HUES6 (cell line): ENCODE measurements at regions not wholly inside any gene's neighbourhood (a gene's known extent, or its start where the extent isn't known, plus 50 kb on each side); places are given as distances from the start of the nearest gene placed in this dataset.

Experiments
- H3K27ac ChIP-seq: 2 replicates; pipeline ENCODE4 v1.7.0; 2013; ENCODE audit warnings: low read depth, mild to moderate bottlenecking, low read length, inconsistent platforms
- H3K27me3 ChIP-seq: 2 replicates; pipeline ENCODE4 v1.6.1; 2013; ENCODE audit warnings: low read length; ENCODE audit not compliant: control insufficient read depth, insufficient read depth
- H3K36me3 ChIP-seq: 2 replicates; pipeline ENCODE4 v1.6.1; 2013; ENCODE audit warnings: low read length; ENCODE audit not compliant: control insufficient read depth, insufficient read depth
- H3K4me1 ChIP-seq: 2 replicates; pipeline ENCODE4 v1.6.1; 2013; ENCODE audit warnings: low read length; ENCODE audit not compliant: control insufficient read depth, insufficient read depth
- H3K4me3 ChIP-seq: 2 replicates; pipeline ENCODE4 v1.5.1; 2013; ENCODE audit warnings: low read depth, low read length
- H3K9ac ChIP-seq: one replicate; pipeline ENCODE4 v1.6.1; 2013; ENCODE audit warnings: mild to moderate bottlenecking, low read length
- H3K9me3 ChIP-seq: 2 replicates; pipeline ENCODE4 v1.6.1; 2013; ENCODE audit warnings: low read depth, low read length; ENCODE audit not compliant: control insufficient read depth, insufficient read depth

GRCh38 chr18:24968238-24968775 lies 383.7 kb downstream of the ZNF521 start:
- Histone ChIP-seq H3K4me3 (no peak overlapping the region), H3K9me3 (no peaks in the 10 kb centered on the region), H3K36me3 (no peaks in the 10 kb centered on the region), H3K9ac (no peak overlapping the region), H3K27ac (no peak overlapping the region), H3K4me1 (peaks cover 7% of the 10 kb centered on the region; the same call in 1 of the 2 replicates), H3K27me3 (no peaks in the 10 kb centered on the region)

DNA sequence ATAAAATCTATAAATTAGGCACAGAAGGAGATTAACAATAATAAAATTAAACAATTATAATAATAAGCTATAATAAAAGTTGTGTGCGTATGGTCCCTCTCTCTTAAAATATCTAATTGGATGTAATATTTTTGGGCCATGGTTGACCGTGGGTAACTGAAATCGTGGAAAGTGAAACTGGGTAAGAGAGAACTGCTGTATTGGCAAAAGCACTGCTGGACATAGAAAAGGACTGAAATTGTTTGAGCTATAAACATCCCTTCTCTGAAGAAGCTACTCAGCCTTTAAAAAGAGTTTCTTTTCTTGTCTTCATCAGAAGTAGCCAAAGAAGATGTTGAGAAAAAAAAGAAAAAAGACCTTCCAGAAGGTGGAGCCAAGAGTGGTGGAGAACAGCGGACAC lies 379.4 kb downstream of the ZNF521 start:
- Histone ChIP-seq H3K9ac (no peak overlapping the region), H3K36me3 (no peaks in the 10 kb centered on the region), H3K4me1 (peaks cover 5% of the 10 kb centered on the region; the same call in 1 of the 2 replicates), H3K27me3 (no peaks in the 10 kb centered on the region), H3K27ac (no peak overlapping the region), H3K9me3 (no peaks in the 10 kb centered on the region), H3K4me3 (no peak overlapping the region)

- Histone ChIP-seq H3K36me3 (no peaks in the 10 kb centered on the region), H3K9me3 (no peaks in the 10 kb centered on the region), H3K9ac (no peak overlapping the region), H3K4me3 (no peak overlapping the region), H3K4me1 (peaks cover 13% of the 10 kb centered on the region), H3K27ac (no peak overlapping the region), H3K27me3 (no peaks in the 10 kb centered on the region)
These were observed 377.5 kb downstream of the ZNF521 start for GRCh38 chr18:24974431-24974830.

DNA sequence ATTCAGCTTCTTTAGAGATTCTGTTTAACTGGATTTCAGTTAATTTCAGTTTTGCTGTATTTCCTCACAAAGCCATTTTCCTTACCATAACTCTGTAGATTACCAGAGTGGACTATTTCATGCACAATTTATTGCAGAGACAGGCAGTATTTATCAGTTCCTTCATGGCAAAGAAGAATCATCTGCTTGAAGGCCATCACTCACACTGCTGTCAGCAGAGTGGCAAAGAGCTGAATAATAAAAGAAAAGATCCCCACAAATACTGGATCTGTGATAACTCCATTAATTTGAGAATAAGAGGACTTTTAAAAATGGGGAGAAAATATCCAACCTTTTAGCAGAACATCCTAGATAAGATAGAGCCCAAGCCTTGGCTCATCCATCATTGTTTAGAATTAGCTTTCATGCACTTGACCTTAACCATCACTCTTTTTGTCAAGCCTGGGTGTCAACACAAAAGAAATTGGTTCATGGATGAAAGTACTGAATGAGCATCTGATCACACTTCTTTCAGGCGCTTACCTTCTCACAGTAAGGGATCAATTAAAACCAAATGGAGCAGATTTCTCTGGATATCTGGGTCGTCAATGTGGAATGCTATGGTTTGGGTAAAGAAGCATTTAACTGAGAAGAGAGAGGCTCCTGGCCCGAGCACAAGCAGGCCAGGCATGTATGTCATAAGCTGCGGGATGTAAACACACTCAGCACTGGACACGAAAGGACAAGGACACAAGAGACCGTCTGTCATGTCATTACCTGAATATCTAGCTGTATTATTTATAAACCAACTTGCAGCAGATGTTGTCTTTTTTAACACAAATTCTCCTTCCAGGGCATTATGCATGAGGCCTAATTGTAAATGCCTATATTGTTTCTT lies 376.2 kb downstream of the ZNF521 start:
- Histone ChIP-seq H3K27ac (no peak overlapping the region), H3K9me3 (no peaks in the 10 kb centered on the region), H3K4me3 (no peak overlapping the region), H3K9ac (no peak overlapping the region), H3K27me3 (no peaks in the 10 kb centered on the region), H3K4me1 (peaks cover 19% of the 10 kb centered on the region), H3K36me3 (no peaks in the 10 kb centered on the region)

DNA sequence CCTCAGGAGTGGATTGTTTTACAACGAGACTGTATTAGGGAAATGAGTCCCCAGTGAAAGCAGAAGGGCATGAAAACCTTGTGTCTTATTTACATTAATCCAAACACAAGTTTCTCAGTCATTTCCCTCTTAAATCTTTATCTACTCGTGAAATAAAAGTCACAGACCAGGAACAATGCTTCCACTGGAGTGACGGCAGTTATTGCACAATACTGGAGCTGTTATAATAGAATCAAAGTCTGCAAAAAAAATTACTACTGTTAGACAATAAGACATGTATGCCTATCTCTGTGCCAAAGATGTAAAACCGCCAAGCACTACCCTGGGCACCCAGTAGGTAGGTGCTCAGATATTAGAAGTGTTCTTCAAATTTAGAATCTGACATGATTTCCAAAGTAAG lies 375.5 kb downstream of the ZNF521 start:
- Histone ChIP-seq H3K4me3 (no peak overlapping the region), H3K9me3 (no peaks in the 10 kb centered on the region), H3K4me1 (peaks cover 19% of the 10 kb centered on the region), H3K36me3 (no peaks in the 10 kb centered on the region), H3K27ac (no peak overlapping the region), H3K27me3 (no peaks in the 10 kb centered on the region), H3K9ac (no peak overlapping the region)

DNA sequence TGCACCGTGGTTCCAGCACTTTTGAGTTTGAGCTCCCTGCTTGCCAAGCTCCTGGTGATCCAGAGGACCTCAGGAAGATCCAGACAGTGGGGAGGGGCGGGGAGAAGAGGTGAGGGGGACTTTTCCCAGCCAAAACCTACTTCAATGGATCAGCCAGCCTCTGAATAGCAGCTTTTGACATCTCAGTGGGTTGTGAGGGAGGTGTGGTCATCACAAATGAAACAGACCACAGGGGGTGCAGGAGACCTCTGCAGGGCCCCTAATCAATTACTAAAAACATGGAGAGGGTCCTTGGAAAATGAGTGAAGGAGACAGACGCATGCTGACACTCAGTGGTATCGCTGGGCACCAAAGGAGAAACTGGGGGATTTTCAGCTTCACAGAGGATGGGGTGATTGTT lies 372.7 kb downstream of the ZNF521 start:
- Histone ChIP-seq H3K4me1 (peaks cover 31% of the 10 kb centered on the region), H3K36me3 (no peaks in the 10 kb centered on the region), H3K4me3 (no peak overlapping the region), H3K9ac (no peak overlapping the region), H3K27me3 (no peaks in the 10 kb centered on the region), H3K27ac (no peak overlapping the region), H3K9me3 (no peaks in the 10 kb centered on the region)

DNA sequence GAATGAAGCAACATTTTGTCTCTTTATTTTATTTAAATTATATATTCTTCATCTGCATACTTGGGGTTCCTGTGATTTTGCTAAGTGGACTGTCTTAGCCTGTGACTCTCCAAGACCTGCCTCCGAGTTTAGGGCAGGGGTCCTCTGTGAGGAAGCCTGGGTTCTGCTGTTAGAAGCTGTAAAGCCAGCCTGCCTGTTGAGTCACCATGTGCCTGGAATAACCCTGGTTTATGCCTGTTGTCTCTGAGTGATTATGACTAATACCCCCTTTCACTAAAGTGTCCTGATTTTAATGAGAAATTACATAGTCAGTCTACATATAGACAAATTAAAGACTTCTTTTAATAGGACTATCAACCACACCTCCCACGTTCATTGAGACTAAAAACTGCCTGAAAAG lies 369.1 kb downstream of the ZNF521 start:
- no peak overlapping the region for H3K27ac ChIP-seq
- H3K4me1 ChIP-seq: peaks cover 47% of the 10 kb centered on the region
- H3K9ac ChIP-seq: no peak overlapping the region
- no peaks in the 10 kb centered on the region for H3K36me3 ChIP-seq
- no peaks in the 10 kb centered on the region for H3K9me3 ChIP-seq
- H3K27me3 ChIP-seq: no peaks in the 10 kb centered on the region
- H3K4me3 ChIP-seq: no peak overlapping the region

DNA sequence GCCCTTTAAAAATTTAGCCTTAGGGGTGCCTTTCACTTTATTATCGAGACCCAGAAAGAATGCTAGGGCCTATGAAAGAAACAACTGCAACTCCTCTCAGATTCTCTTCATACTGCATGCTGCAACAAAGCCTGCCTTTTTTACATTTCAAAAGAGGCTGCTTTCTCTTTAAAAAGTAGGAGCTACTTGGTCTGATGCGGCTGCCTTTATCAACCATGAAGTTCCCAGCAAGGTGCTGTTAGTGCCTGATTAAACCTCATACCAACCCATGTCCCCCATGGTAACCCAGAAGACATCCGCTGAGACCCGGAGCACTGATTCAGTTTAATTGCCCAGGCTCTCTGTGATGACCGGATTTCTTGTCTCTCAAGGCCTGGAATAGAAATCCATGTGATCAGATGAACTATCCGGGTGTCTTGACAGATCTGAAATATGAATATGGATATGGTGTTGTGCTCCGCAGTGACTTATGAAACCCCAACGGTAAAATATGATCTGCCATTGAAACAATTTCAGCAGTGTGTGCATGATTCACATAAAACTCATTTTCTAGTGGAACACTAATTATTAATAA lies 368.3 kb downstream of the ZNF521 start:
- Histone ChIP-seq H3K9me3 (no peaks in the 10 kb centered on the region), H3K36me3 (no peaks in the 10 kb centered on the region), H3K4me3 (no peak overlapping the region), H3K27me3 (no peaks in the 10 kb centered on the region), H3K27ac (no peak overlapping the region), H3K4me1 (peaks cover 54% of the 10 kb centered on the region), H3K9ac (no peak overlapping the region)

DNA sequence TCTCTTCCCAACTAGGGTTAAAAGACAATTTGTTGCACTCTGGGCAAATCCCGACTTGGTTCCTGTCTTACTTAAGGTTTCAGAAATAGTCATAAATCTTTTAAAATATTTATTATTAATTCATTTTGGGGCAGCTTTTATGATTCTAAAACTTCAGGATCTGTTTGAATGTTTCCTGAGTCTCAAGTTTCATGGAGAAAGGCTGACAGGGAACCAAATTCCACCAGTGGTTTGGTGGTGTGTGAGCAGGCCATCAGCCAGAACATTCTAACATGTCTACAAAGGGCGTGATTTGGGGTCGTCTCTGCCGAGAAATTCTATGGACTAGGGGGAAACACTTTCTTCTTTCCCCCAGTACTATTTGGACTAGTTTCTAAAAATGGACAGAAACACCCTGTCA lies 366.4 kb downstream of the ZNF521 start:
- no peaks in the 10 kb centered on the region for H3K36me3 ChIP-seq
- no peak overlapping the region for H3K4me3 ChIP-seq
- H3K9me3 ChIP-seq: no peaks in the 10 kb centered on the region
- no peaks in the 10 kb centered on the region for H3K27me3 ChIP-seq
- H3K4me1 ChIP-seq: peaks cover 41% of the 10 kb centered on the region
- H3K9ac ChIP-seq: no peak overlapping the region
- H3K27ac ChIP-seq: no peak overlapping the region

GRCh38 chr18:24986666-24987302 lies 365.2 kb downstream of the ZNF521 start:
- H3K27me3 ChIP-seq: no peaks in the 10 kb centered on the region
- H3K4me3 ChIP-seq: no peak overlapping the region
- H3K27ac ChIP-seq: no peak overlapping the region

More at GRCh38 chr18:24986666-24987302, 365.2 kb downstream of the ZNF521 start:
- no peaks in the 10 kb centered on the region for H3K9me3 ChIP-seq
- peaks cover 41% of the 10 kb centered on the region for H3K4me1 ChIP-seq
- no peaks in the 10 kb centered on the region for H3K36me3 ChIP-seq
- no peak overlapping the region for H3K9ac ChIP-seq
